Endothelial cell (in vitro differentiated cells): ENCODE measurements at regions not wholly inside any gene's neighbourhood (a gene's known extent, or its start where the extent isn't known, plus 50 kb on each side); places are given as distances from the start of the nearest gene placed in this dataset.

Experiments
- DNase-seq: peaks from one replicate; pipeline ENCODE4 v3.0.0; 2021; ENCODE audit warnings: low spot score
- H3K27ac Mint-ChIP-seq: one replicate; pipeline ENCODE4 v1.8.0; 2021; ENCODE audit warnings: mixed read lengths, inconsistent platforms; ENCODE audit not compliant: unreplicated experiment
- H3K27me3 Mint-ChIP-seq: one replicate; pipeline ENCODE4 v1.8.0; 2021; ENCODE audit warnings: mild to moderate bottlenecking, moderate library complexity, mixed read lengths, inconsistent platforms; ENCODE audit not compliant: unreplicated experiment
- H3K36me3 Mint-ChIP-seq: one replicate; pipeline ENCODE4 v1.8.0; 2021; ENCODE audit warnings: mild to moderate bottlenecking, low read depth, mixed read lengths, inconsistent platforms; ENCODE audit not compliant: unreplicated experiment
- H3K4me1 Mint-ChIP-seq: one replicate; pipeline ENCODE4 v1.8.0; 2021; ENCODE audit warnings: mild to moderate bottlenecking, mixed read lengths, inconsistent platforms; ENCODE audit not compliant: unreplicated experiment
- H3K4me3 Mint-ChIP-seq: one replicate; pipeline ENCODE4 v1.8.0; 2021; ENCODE audit warnings: mild to moderate bottlenecking, mixed read lengths, inconsistent platforms; ENCODE audit not compliant: unreplicated experiment
- H3K9me3 Mint-ChIP-seq: one replicate; pipeline ENCODE4 v1.8.0; 2021; ENCODE audit warnings: mixed read lengths, inconsistent platforms; ENCODE audit not compliant: unreplicated experiment
- TF ChIP-seq, protein P1 (sequence below): fragments of 200-600 bp; sonication (generic); IDR thresholded peaks from one replicate; pipeline ENCODE4 v1.5.0; 2021; ENCODE audit warnings: antibody characterized with exemption; ENCODE audit not compliant: unreplicated experiment

DNA sequence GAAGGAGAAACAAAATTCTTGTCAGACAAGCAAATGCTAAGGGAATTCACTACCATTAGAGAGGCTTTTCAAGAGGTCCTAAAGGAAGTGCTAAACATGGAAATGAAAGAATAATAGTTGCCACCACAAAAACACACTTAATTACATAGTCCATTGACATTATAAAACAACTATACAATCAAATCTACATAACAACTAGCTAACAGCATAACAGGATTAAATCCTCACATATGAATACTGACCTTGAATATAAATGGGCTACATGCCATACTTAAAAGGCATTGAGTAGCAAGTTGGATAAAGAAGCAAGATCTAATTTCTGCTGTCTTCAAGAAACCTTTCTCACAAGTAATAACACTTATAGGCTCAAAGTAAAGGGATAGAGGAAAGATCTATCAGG is 811.5 kb upstream of the CITED2 start:
- Mint-ChIP-seq H3K9me3 (peaks cover 6% of the 10 kb centered on the region), H3K36me3 (peaks cover 20% of the 10 kb centered on the region), H3K27ac (no peak overlapping the region)

DNA sequence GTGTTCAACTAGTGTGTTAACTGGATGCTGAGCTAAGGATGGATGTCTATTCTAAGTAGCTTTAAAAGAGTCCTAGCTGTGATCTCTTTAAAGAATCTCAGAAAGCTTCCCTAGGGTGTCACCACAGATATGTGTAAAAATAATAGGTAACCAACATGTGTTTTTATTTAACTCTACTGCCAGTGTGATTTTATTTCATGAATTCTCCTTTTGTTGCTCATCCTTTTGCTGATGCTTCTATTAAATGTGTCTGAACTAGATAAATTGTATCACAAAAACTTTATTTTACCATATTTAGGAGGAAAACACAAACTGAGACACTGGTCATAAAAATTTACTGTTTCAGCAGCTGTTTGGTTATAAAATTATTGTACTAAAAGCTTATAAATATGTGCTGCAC is 809.4 kb upstream of the CITED2 start:
- H3K27ac Mint-ChIP-seq: no peak overlapping the region
- peaks cover 14% of the 10 kb centered on the region for H3K36me3 Mint-ChIP-seq
- H3K4me3 Mint-ChIP-seq: no peak overlapping the region
- no peaks in the 10 kb centered on the region for H3K27me3 Mint-ChIP-seq
- TF ChIP-seq, protein P1, sequence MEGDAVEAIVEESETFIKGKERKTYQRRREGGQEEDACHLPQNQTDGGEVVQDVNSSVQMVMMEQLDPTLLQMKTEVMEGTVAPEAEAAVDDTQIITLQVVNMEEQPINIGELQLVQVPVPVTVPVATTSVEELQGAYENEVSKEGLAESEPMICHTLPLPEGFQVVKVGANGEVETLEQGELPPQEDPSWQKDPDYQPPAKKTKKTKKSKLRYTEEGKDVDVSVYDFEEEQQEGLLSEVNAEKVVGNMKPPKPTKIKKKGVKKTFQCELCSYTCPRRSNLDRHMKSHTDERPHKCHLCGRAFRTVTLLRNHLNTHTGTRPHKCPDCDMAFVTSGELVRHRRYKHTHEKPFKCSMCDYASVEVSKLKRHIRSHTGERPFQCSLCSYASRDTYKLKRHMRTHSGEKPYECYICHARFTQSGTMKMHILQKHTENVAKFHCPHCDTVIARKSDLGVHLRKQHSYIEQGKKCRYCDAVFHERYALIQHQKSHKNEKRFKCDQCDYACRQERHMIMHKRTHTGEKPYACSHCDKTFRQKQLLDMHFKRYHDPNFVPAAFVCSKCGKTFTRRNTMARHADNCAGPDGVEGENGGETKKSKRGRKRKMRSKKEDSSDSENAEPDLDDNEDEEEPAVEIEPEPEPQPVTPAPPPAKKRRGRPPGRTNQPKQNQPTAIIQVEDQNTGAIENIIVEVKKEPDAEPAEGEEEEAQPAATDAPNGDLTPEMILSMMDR: no peak
- H3K4me1 Mint-ChIP-seq: no peaks in the 10 kb centered on the region
- no peak for DNase-seq
- H3K9me3 Mint-ChIP-seq: no peaks in the 10 kb centered on the region

More for the DNA sequence above, 811.5 kb upstream of the CITED2 start:
- DNase-seq: no peak
- Mint-ChIP-seq H3K27me3 (no peaks in the 10 kb centered on the region), H3K4me1 (no peaks in the 10 kb centered on the region), H3K4me3 (no peak overlapping the region)
- TF ChIP-seq, protein P1: no peak

DNA sequence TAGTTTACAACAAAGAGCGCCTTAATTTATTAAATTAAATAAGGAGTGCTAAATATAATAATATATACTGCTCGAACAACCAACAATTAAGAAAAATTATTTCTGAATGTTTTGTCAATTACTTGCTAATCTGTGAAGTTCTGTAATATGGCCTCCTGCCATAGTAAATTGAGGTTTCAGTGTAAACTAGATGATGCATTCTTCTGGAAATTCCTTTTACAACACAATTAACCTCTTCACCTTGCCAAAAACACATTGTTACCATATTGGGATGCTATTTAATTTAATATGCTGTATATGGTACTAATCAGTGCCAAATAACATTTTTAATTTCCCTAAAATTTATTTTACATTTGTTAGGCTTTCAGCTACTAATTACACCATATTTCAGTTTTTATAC is 808.4 kb upstream of the CITED2 start:
- H3K27ac Mint-ChIP-seq: no peak overlapping the region
- H3K4me1 Mint-ChIP-seq: no peaks in the 10 kb centered on the region
- H3K9me3 Mint-ChIP-seq: no peaks in the 10 kb centered on the region
- H3K36me3 Mint-ChIP-seq: peaks cover 12% of the 10 kb centered on the region
- H3K27me3 Mint-ChIP-seq: no peaks in the 10 kb centered on the region
- no peak overlapping the region for H3K4me3 Mint-ChIP-seq
- no peak for DNase-seq
- TF ChIP-seq, protein P1: no peak

DNA sequence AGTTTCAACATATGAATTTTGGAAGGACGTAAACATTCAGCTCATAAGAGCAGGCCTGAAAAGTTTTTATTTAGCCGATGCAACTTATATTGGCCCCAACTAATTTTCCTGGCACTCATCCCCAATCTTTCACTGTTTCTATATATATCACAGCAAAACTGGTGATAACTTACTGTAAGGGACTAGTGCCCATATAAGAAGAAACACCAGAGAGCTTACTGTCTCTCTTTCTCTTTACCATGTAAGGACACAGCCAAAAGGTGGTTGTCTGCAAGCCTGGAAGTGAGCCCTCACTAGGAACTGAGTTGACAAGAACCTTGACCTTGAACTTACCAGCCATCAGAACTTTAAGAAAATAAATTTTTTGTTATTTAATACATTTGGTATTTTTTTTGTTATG is 807.4 kb upstream of the CITED2 start:
- no peak for DNase-seq
- Mint-ChIP-seq H3K4me1 (no peaks in the 10 kb centered on the region), H3K27me3 (no peaks in the 10 kb centered on the region), H3K4me3 (no peak overlapping the region), H3K9me3 (no peaks in the 10 kb centered on the region), H3K36me3 (peaks cover 4% of the 10 kb centered on the region), H3K27ac (no peak overlapping the region)
- TF ChIP-seq, protein P1: no peak

DNA sequence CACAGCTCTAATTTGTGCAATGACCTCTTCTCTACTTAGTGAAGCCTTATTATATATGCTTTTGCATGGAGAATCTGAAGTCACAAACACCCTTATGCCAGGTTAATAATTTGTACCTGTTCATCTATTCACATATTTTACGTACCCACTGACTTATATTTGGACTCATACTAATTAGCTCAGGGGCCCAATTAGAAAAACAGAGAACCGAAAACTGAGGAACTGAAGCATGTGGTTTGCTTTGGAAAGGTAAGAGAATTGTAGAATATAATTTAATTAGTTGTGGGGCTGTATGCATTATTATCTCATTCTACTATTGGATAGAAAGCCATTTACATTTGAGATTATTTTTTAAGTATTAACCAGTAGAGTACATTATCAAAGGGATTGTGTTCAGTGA is 805.9 kb upstream of the CITED2 start:
- Mint-ChIP-seq H3K4me1 (no peaks in the 10 kb centered on the region), H3K36me3 (no peaks in the 10 kb centered on the region), H3K4me3 (no peak overlapping the region), H3K9me3 (no peaks in the 10 kb centered on the region), H3K27me3 (no peaks in the 10 kb centered on the region), H3K27ac (no peak overlapping the region)
- no peak for DNase-seq
- TF ChIP-seq, protein P1: no peak
